Body of pancreas (tissue), 4 donors: ENCODE measurements at regions not wholly inside any gene's neighbourhood (a gene's known extent, or its start where the extent isn't known, plus 50 kb on each side); places are given as distances from the start of the nearest gene placed in this dataset.

Source experiments
- ATAC-seq: fragments of 150-250 bp; one replicate; pipeline ENCODE4 v1.9.1; 2016
- DNase-seq, 4 donors: peaks; one replicate each; pipeline ENCODE4 v3.0.0-alpha.2; 2019
- H3K27ac ChIP-seq, 4 donors: fragments of 200-600 bp; sonication (generic); 1 replicate in 3 of 4; 2 replicates in 1 of 4; pipeline versions ENCODE4 v1.5.1 to v1.6.1; 2016 to 2019; ENCODE audit warnings: mild to moderate bottlenecking in 1 of 4, mixed read lengths in 1 of 4, moderate library complexity in 1 of 4
- H3K27me3 ChIP-seq, 2 donors: fragments of 200-600 bp; sonication (generic); one replicate each; pipeline ENCODE4 v1.6.0; 2016; ENCODE audit warnings: mild to moderate bottlenecking in 1 of 2
- H3K36me3 ChIP-seq, 2 donors: fragments of 200-600 bp; sonication (generic); replicated peaks in 1 of 2; 2 replicates each; pipeline ENCODE4 v1.5.1; 2016; ENCODE audit warnings: low read depth in 2 of 2; ENCODE audit not compliant: insufficient read depth in 1 of 2
- H3K4me1 ChIP-seq: fragments of 200-600 bp; sonication (generic); one replicate; pipeline ENCODE4 v1.6.0; 2016
- H3K4me3 ChIP-seq, 2 donors: fragments of 200-600 bp; sonication (generic); 1 replicate in 1 of 2; 2 replicates in 1 of 2; pipeline ENCODE4 v1.5.1; 2016 to 2019
- H3K9me3 ChIP-seq, 3 donors: fragments of 200-600 bp; sonication (generic); 1 replicate in 2 of 3; 2 replicates in 1 of 3; pipeline ENCODE4 v1.5.1; 2016
- POLR2A ChIP-seq, 3 donors: fragments of 450-650 bp; IDR thresholded peaks; one replicate each; pipeline ENCODE4 v1.6.1; 2016; ENCODE audit warnings: antibody characterized with exemption in 3 of 3, mild to moderate bottlenecking in 2 of 3
- WGBS, 2 donors: methylation state at CpG; one replicate each; pipeline ENCODE4 v1.1.5; 2017; 5-methylcytosine and 5-hydroxymethylcytosine counted together
- intact Hi-C: fragments of 100-400 bp; cut with DNase I; formaldehyde crosslinking; loops from one replicate; pipeline ENCODE4 v1.15.1; 2023
- TF ChIP-seq, protein P1 (sequence below), 7 experiments: fragments of 450-650 bp in 4 of 7; fragments of 200-600 bp in 3 of 7; sonication (generic) in 3 of 7; IDR thresholded peaks; one replicate each; pipeline ENCODE4 v1.5.1; 2016 to 2019; ENCODE audit warnings: antibody characterized with exemption in 7 of 7

DNA sequence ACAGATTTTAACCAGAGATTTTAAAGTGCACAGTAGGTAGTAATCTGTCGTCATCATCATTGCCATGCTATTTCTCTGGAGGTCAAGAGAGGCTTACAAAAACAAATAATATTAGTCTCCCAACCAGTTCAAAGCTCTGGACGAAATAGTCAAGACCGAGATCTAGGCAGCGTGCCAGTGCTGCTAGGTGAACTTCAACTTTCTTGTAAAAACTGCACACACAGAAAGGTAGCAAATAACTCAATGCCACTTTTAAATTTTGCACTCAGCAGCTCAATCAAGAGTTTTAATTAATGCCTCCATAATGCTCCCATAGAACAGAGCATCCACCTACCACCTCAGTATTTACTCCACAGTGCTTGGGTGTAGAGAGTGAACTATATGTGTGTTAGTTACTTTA is 656.8 kb downstream of the IRX1 start:
- Histone ChIP-seq H3K27ac (no peak overlapping the region), H3K36me3 (no peaks in the 10 kb centered on the region), H3K9me3 (no peaks in the 10 kb centered on the region), H3K27me3 (no peaks in the 10 kb centered on the region), H3K4me3 (no peak overlapping the region), H3K4me1 (no peaks in the 10 kb centered on the region)
- intact Hi-C loops = no loop called here
- ATAC-seq (no peak), DNase-seq (no peak)
- no peak for TF ChIP-seq POLR2A (IDR thresholded peaks at IDR 0.05)
- TF ChIP-seq, protein P1, sequence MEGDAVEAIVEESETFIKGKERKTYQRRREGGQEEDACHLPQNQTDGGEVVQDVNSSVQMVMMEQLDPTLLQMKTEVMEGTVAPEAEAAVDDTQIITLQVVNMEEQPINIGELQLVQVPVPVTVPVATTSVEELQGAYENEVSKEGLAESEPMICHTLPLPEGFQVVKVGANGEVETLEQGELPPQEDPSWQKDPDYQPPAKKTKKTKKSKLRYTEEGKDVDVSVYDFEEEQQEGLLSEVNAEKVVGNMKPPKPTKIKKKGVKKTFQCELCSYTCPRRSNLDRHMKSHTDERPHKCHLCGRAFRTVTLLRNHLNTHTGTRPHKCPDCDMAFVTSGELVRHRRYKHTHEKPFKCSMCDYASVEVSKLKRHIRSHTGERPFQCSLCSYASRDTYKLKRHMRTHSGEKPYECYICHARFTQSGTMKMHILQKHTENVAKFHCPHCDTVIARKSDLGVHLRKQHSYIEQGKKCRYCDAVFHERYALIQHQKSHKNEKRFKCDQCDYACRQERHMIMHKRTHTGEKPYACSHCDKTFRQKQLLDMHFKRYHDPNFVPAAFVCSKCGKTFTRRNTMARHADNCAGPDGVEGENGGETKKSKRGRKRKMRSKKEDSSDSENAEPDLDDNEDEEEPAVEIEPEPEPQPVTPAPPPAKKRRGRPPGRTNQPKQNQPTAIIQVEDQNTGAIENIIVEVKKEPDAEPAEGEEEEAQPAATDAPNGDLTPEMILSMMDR (IDR thresholded peaks at IDR 0.05) = no peak
- WGBS, 2 donors = 36 to 39% methylated on average over 4 of the region's 4 CpGs

DNA sequence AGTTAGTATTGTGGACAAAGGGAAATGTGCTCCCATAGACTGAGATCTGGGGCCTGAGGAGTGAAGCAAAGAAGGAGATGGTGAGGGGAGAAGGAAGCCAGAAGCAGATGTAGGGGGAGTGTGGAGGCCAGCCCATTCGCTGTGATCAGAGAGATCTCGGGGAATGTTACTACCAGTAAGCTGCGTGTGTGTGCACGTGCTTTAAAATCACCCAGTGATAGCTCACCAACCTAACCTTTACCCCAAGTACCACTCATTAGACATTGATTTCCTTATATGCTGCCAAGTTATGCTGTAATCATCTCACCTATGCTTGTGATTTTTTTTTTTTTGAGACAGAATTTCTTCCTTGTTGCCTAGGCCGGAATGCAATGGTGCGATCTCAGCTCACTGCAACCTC is 659.1 kb downstream of the IRX1 start:
- intact Hi-C loops = no loop called here

DNA sequence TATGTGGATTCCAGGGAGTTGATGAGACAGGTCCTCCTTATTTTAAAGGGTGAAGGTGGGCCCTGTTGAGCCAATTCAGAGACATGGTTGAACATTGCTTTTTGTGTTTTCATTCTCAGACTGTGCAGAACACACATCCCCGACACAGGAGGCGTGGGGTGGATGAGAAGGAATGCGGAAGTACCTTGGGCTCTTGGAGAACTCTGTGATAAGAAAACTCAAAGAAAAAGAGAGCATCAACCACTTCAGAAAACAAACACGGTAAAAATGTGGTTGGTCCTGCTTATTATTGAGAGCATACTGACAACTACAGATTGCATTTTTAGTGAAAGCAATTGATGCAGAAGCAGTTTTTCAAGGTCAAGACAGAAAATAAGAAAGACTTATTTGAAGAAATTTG is 659.8 kb downstream of the IRX1 start:
- Histone ChIP-seq H3K27ac (no peak overlapping the region), H3K9me3 (no peaks in the 10 kb centered on the region), H3K27me3 (no peaks in the 10 kb centered on the region), H3K4me3 (no peak overlapping the region), H3K36me3 (no peaks in the 10 kb centered on the region), H3K4me1 (no peaks in the 10 kb centered on the region)
- no peak for DNase-seq
- no peak for ATAC-seq
- 47 to 48% methylated on average over 4 of the region's 4 CpGs for WGBS, 2 donors
- intact Hi-C loops = no loop called here
- no peak for TF ChIP-seq POLR2A (IDR thresholded peaks at IDR 0.05)
- TF ChIP-seq, protein P1 (IDR thresholded peaks at IDR 0.05) = no peak

More for the DNA sequence above, 659.1 kb downstream of the IRX1 start:
- Histone ChIP-seq H3K27ac (no peak overlapping the region), H3K4me3 (no peak overlapping the region), H3K27me3 (no peaks in the 10 kb centered on the region), H3K9me3 (no peaks in the 10 kb centered on the region), H3K4me1 (no peaks in the 10 kb centered on the region), H3K36me3 (no peaks in the 10 kb centered on the region)
- no peak for DNase-seq
- no peak for TF ChIP-seq POLR2A (IDR thresholded peaks at IDR 0.05)
- TF ChIP-seq, protein P1 (IDR thresholded peaks at IDR 0.05) = no peak
- no peak for ATAC-seq
- WGBS, 2 donors = 79 to 82% methylated on average over 6 of the region's 6 CpGs

- ATAC-seq (no peak), DNase-seq (no peak)
- H3K27ac ChIP-seq = no peak overlapping the region
- H3K4me1 ChIP-seq = no peaks in the 10 kb centered on the region
- H3K9me3 ChIP-seq = no peaks in the 10 kb centered on the region
- intact Hi-C loops = no loop called here
- no peaks in the 10 kb centered on the region for H3K27me3 ChIP-seq
- H3K36me3 ChIP-seq = no peaks in the 10 kb centered on the region
- 63 to 71% methylated on average over 4 of the region's 4 CpGs for whole genome bisulfite sequencing, 2 donors
- TF ChIP-seq POLR2A (IDR thresholded peaks at IDR 0.05) = no peak
- TF ChIP-seq, protein P1 (IDR thresholded peaks at IDR 0.05) = no peak
- no peak overlapping the region for H3K4me3 ChIP-seq
Measured at GRCh38 chr5:4258170-4258569, 662.5 kb downstream of the IRX1 start.

DNA sequence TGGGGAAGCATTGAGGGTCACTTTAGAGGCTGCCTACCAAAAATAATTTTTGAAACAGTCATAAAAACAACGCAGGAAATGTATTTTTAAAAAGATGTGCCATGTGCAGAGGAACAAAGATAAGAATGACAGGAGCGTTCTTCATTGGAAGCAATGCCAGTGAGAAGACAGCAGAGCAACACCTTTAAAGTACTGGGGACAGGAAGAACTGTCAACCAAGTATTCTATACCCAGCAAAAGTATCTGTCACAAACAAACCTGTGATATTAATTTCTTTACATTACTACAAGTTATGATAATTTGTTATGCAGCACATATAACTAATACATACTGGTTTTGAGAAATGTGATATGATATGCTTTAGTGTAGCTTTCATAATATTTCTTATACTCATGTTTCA is 675.6 kb downstream of the IRX1 start:
- no peak overlapping the region for H3K4me3 ChIP-seq
- no peaks in the 10 kb centered on the region for H3K9me3 ChIP-seq
- 44 to 62% methylated on average over 2 of the region's 2 CpGs for WGBS, 2 donors

More for the DNA sequence above, 675.6 kb downstream of the IRX1 start:
- Histone ChIP-seq H3K27me3 (no peaks in the 10 kb centered on the region), H3K36me3 (no peaks in the 10 kb centered on the region), H3K27ac (no peak overlapping the region), H3K4me1 (no peaks in the 10 kb centered on the region)
- intact Hi-C loops = no loop called here
- TF ChIP-seq POLR2A (IDR thresholded peaks at IDR 0.05) = no peak
- TF ChIP-seq, protein P1 (IDR thresholded peaks at IDR 0.05) = no peak
- no peak for ATAC-seq
- no peak for DNase-seq
